HCT116 (cell line): ENCODE measurements at regions not wholly inside any gene's neighbourhood (a gene's known extent, or its start where the extent isn't known, plus 50 kb on each side); places are given as distances from the start of the nearest gene placed in this dataset.

Experiments used
- ATAC-seq: fragments of 200-7000 bp; cut with Tn5 transposase; 2 replicates; pipeline ENCODE4 v1.9.1; 2020; ENCODE audit warnings: mild to moderate bottlenecking, moderate library complexity
- BruUV-seq: library from RNA; stranded (reverse); fragments of 400-500 nt; replicated peaks from 2 replicates; lab custom pipeline; 2021; lab: Mats Ljungman, UMichigan
- CTCF ChIA-PET: fragments of 300-600 bp; sonication (Branson Sonifier 250); formaldehyde crosslinking; loops from one replicate; lab custom pipeline; 2021; ENCODE audit warnings: antibody characterized with exemption; lab: Charles Lee
- POLR2A ChIA-PET: fragments of 300-600, 350-600 bp; sonication (Branson Sonifier 250); formaldehyde crosslinking; loops from one replicate; lab custom pipeline; 2021; ENCODE audit warnings: antibody characterized with exemption; lab: Charles Lee
- RAD21 ChIA-PET, 2 experiments: fragments of 300-600 bp; sonication (Branson Sonifier 250); formaldehyde crosslinking; loops; one replicate each; lab custom pipeline; 2023; ENCODE audit warnings: low total read pairs in 2 of 2; ENCODE audit not compliant: uncharacterized antibody in 2 of 2, unreplicated experiment in 2 of 2, low non-redundant PET in 1 of 2; lab: Charles Lee
- DNase-seq: peaks from one replicate; pipeline ENCODE4 v3.0.0-alpha.2; 2010; ENCODE audit warnings: low read depth, low spot score
- H2AFZ ChIP-seq: fragments of 200-600 bp; shearing (Covaris generic), sonication (generic); 2 replicates; pipeline ENCODE4 v1.6.1; 2017; ENCODE audit warnings: low read depth, mixed run types, mixed read lengths, antibody characterized with exemption, low read length; ENCODE audit not compliant: poor library complexity, severe bottlenecking
- H3K27ac ChIP-seq: 2 replicates; pipeline ENCODE4 v1.5.1; 2012; ENCODE audit warnings: low read depth, low read length
- H3K27me3 ChIP-seq: fragments of 200-600 bp; sonication (generic); 2 replicates; pipeline ENCODE4 v1.6.1; 2016; ENCODE audit warnings: mixed run types, low read length, mixed read lengths; ENCODE audit not compliant: insufficient read depth
- H3K36me3 ChIP-seq, 2 experiments: fragments of 200-500 bp in 1 of 2; fragments of 200-600 bp in 1 of 2; sonication (Bioruptor generic) in 1 of 2; sonication (generic) in 1 of 2; 2 replicates each; pipeline versions ENCODE4 v1.5.1 to v1.6.1; 2014 to 2016; ENCODE audit warnings: low read length in 2 of 2, inconsistent platforms in 1 of 2, mixed read lengths in 1 of 2, mixed run types in 1 of 2; ENCODE audit not compliant: insufficient read depth in 2 of 2, control insufficient read depth in 1 of 2
- H3K4me1 ChIP-seq, 2 experiments: fragments of 200-600 bp in 1 of 2; sonication (generic) in 1 of 2; 2 replicates each; pipeline versions ENCODE4 v1.5.1 to v1.6.1; 2012 to 2017; ENCODE audit warnings: low read length in 2 of 2, inconsistent platforms in 1 of 2, mild to moderate bottlenecking in 1 of 2, mixed read lengths in 1 of 2, mixed run types in 1 of 2, moderate library complexity in 1 of 2; ENCODE audit not compliant: insufficient read depth in 2 of 2, control insufficient read depth in 1 of 2
- H3K4me2 ChIP-seq: fragments of 200-600 bp; sonication (generic); 2 replicates; pipeline ENCODE4 v1.6.1; 2017; ENCODE audit warnings: mixed run types, low read length, mixed read lengths
- H3K4me3 ChIP-seq, 2 experiments: fragments of 200-600 bp in 1 of 2; sonication (generic) in 1 of 2; replicated peaks in 1 of 2; 2 replicates each; pipeline ENCODE4 v1.5.1; 2011 to 2016; ENCODE audit warnings: low read length in 2 of 2, control low read depth in 1 of 2, low read depth in 1 of 2, mild to moderate bottlenecking in 1 of 2, mixed read lengths in 1 of 2, mixed run types in 1 of 2
- H3K79me2 ChIP-seq: fragments of 200-600 bp; sonication (generic); 2 replicates; pipeline ENCODE4 v1.6.1; 2017; ENCODE audit warnings: mild to moderate bottlenecking, mixed run types, low read length, moderate library complexity, mixed read lengths; ENCODE audit not compliant: insufficient read depth
- H3K9ac ChIP-seq: fragments of 200-600 bp; sonication (generic); 2 replicates; pipeline ENCODE4 v1.6.1; 2016; ENCODE audit warnings: low read length, mixed read lengths
- H3K9me2 ChIP-seq: fragments of 200-600 bp; sonication (generic), shearing (Covaris generic); 2 replicates; pipeline ENCODE4 v1.6.1; 2017; ENCODE audit warnings: mixed run types, mild to moderate bottlenecking, moderate library complexity; ENCODE audit not compliant: insufficient read depth
- H3K9me3 ChIP-seq, 2 experiments: fragments of 200-500 bp in 1 of 2; fragments of 200-600 bp in 1 of 2; sonication (Bioruptor generic) in 1 of 2; sonication (generic) in 1 of 2; 2 replicates each; pipeline ENCODE4 v1.6.1; 2014 to 2017; ENCODE audit warnings: low read length in 2 of 2, mixed read lengths in 2 of 2, inconsistent platforms in 1 of 2, low read depth in 1 of 2, mild to moderate bottlenecking in 1 of 2, mixed run types in 1 of 2, moderate library complexity in 1 of 2; ENCODE audit not compliant: control insufficient read depth in 1 of 2, insufficient read depth in 1 of 2
- H4K20me1 ChIP-seq: fragments of 200-600 bp; sonication (generic), shearing (Covaris generic); 2 replicates; pipeline ENCODE4 v1.6.1; 2017; ENCODE audit warnings: mixed run types, mild to moderate bottlenecking, moderate library complexity; ENCODE audit not compliant: insufficient read depth
- CEBPB ChIP-seq: IDR thresholded peaks from 2 replicates; pipeline ENCODE4 v1.6.1; 2012; ENCODE audit warnings: low read depth
- CTCF ChIP-seq, 3 experiments: fragments of 200-600 bp in 1 of 3; sonication (generic) in 1 of 3; IDR thresholded peaks in 2 of 3; conservative IDR thresholded peaks in 1 of 3; 2 replicates each; pipeline ENCODE4 v1.5.1; 2012 to 2017; ENCODE audit warnings: low read depth in 2 of 3, low read length in 2 of 3, antibody characterized with exemption in 1 of 3, borderline replicate concordance in 1 of 3, control low read depth in 1 of 3, mild to moderate bottlenecking in 1 of 3, mixed read lengths in 1 of 3, mixed run types in 1 of 3, moderate library complexity in 1 of 3; ENCODE audit not compliant: insufficient read depth in 1 of 3
- ELF1 ChIP-seq: IDR thresholded peaks from 2 replicates; pipeline ENCODE4 v1.6.1; 2012; ENCODE audit warnings: low read depth, borderline replicate concordance
- JUND ChIP-seq: IDR thresholded peaks from 2 replicates; pipeline ENCODE4 v1.6.1; 2012
- POLR2A ChIP-seq: IDR thresholded peaks from 2 replicates; pipeline ENCODE4 v1.7.0; 2011; ENCODE audit warnings: borderline replicate concordance; ENCODE audit not compliant: insufficient read depth, insufficient read length; ENCODE audit errors: extremely low read depth
- REST ChIP-seq: IDR thresholded peaks from 2 replicates; pipeline ENCODE4 v1.6.1; 2012; ENCODE audit warnings: low read depth
- SIN3A ChIP-seq: IDR thresholded peaks from 2 replicates; pipeline ENCODE4 v1.6.1; 2012; ENCODE audit warnings: low read depth
- SRF ChIP-seq: IDR thresholded peaks from 2 replicates; pipeline ENCODE4 v1.6.1; 2012; ENCODE audit warnings: low read depth
- YY1 ChIP-seq: IDR thresholded peaks from 2 replicates; pipeline ENCODE4 v1.6.1; 2011; ENCODE audit warnings: low read length, low read depth, moderate library complexity, mild to moderate bottlenecking; ENCODE audit not compliant: insufficient replicate concordance; ENCODE audit errors: extremely low read depth
- ZBTB33 ChIP-seq: IDR thresholded peaks from 2 replicates; pipeline ENCODE4 v1.6.1; 2011; ENCODE audit warnings: mild to moderate bottlenecking, low read length, moderate library complexity; ENCODE audit not compliant: insufficient replicate concordance; ENCODE audit errors: extremely low read depth
- intact Hi-C: fragments of 100-400 bp; cut with micrococcal nuclease; formaldehyde crosslinking; loops from 2 replicates; pipeline ENCODE4 v1.10.0; 2022

DNA sequence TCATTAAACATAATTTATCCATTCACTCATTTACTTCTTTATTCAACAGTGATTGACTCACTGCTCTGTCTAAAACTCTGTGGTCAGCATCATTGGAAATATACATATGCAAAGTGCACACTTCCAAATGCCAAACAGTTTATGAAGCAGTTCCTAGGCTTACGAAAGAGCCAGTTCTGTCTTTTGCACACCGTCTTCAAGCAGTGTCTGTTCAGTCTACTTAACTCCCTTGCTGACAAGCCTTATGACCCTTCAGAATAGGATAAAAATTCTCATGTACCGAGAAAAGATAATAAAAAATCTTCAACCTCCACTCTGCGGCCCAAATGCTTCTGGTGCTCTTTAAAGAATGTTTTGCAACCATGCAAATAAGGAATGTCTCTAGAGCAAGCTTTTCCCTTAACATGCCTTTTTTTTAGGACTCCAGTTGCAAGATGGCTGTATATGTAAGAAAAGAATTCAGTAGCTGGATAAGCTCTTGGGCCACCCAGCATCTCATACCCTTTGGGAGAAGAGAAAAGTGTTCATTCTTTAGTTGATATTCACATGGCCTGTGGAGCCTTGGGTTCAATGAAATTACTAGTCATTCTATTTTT lies 1037.0 kb upstream of the SLIT2 start (continued):
- no peak for TF ChIP-seq CTCF (IDR thresholded peaks at IDR 0.05 in 2 of 3, conservative IDR thresholded peaks at IDR 0.05 in 1 of 3; ENCODE audit: borderline replicate concordance in 1 of 3, insufficient read depth in 1 of 3, low read depth in 2 of 3, low read length in 2 of 3)
- no peak for TF ChIP-seq JUND
- TF ChIP-seq YY1 = no peak
- TF ChIP-seq ELF1 = no peak
- TF ChIP-seq, all 23 proteins: peak for 0

DNA sequence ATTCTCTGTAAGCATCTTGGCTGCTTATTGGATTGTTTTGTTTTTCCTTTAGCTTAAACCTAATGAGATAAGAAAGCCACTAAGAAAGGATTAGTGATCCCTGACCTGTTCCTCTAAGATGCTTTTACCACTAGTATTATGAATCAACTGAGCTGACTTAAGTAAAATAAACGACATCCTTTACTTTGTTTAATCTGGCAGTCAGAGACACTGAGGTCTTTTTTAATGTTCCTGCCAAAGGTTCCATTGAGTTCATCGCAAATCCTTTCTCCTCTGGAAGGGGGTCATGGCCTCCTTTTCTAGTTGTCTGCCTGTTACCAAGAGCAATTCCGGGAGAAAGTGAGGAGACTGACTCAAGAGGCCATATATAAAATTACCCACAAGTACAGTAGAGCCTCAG lies 1038.3 kb upstream of the SLIT2 start:
- Histone ChIP-seq H3K9me2 (no peaks in the 10 kb centered on the region), H3K4me1 (no peaks in the 10 kb centered on the region), H4K20me1 (no peaks in the 10 kb centered on the region), H3K4me2 (no peak overlapping the region), H3K4me3 (no peak overlapping the region), H3K9ac (no peak overlapping the region), H3K27ac (no peak overlapping the region), H3K79me2 (no peaks in the 10 kb centered on the region), H3K9me3 (no peaks in the 10 kb centered on the region; a peak in 1 of 4 replicates), H3K27me3 (no peaks in the 10 kb centered on the region), H3K36me3 (no peaks in the 10 kb centered on the region), H2AFZ (no peak overlapping the region)
- no peak for ATAC-seq
- no TSS peak for BruUV-seq
- DNase-seq = no peak
- POLR2A ChIA-PET = no interaction called here
- TF ChIP-seq ELF1 = no peak
- TF ChIP-seq CEBPB = no peak
- TF ChIP-seq REST = no peak
- no peak for TF ChIP-seq ZBTB33
- no peak for TF ChIP-seq JUND
- TF ChIP-seq SIN3A = no peak
- no peak for TF ChIP-seq SRF
- no peak for TF ChIP-seq POLR2A
- RAD21 ChIA-PET = no interaction called here
- CTCF ChIA-PET = no interaction called here
- intact Hi-C loops = no loop called here
